HG02981 (cell line): ENCODE measurements at regions not wholly inside any gene's neighbourhood (a gene's known extent, or its start where the extent isn't known, plus 50 kb on each side); places are given as distances from the start of the nearest gene placed in this dataset.

Experiments
- ATAC-seq: cut with Tn5 transposase; IDR thresholded peaks from one replicate; pipeline ENCODE4 v1.9.1; 2021; ENCODE audit warnings: mild to moderate bottlenecking, moderate library complexity; ENCODE audit not compliant: unreplicated experiment

GRCh38 chr6:45791211-45792168 lies 224.2 kb downstream of the CLIC5 start:
- no peak for ATAC-seq

- ATAC-seq = no peak
Measured at GRCh38 chr6:45789238-45789637, 226.4 kb downstream of the CLIC5 start.

GRCh38 chr6:45787384-45787783 lies 228.3 kb downstream of the CLIC5 start:
- ATAC-seq = no peak

- no peak for ATAC-seq
Measured at GRCh38 chr6:45786355-45786781, 229.3 kb downstream of the CLIC5 start.

- ATAC-seq = no peak
Measured at GRCh38 chr6:45784250-45784649, 231.4 kb downstream of the CLIC5 start.

- no peak for ATAC-seq
Measured at GRCh38 chr6:45783716-45784115, 231.9 kb downstream of the CLIC5 start.

- ATAC-seq = no peak
Measured at GRCh38 chr6:45781890-45782289, 233.8 kb downstream of the CLIC5 start.

- no peak for ATAC-seq
Measured at GRCh38 chr6:45780523-45780922, 235.1 kb downstream of the CLIC5 start.

GRCh38 chr6:45775026-45775697 lies 240.5 kb downstream of the CLIC5 start:
- no peak for ATAC-seq

GRCh38 chr6:45773906-45774305 lies 241.8 kb downstream of the CLIC5 start:
- ATAC-seq = no peak

GRCh38 chr6:45772886-45773495 lies 242.7 kb downstream of the CLIC5 start:
- ATAC-seq = no peak

- ATAC-seq = no peak
Measured at GRCh38 chr6:45772051-45772450, 243.6 kb downstream of the CLIC5 start.

- no peak for ATAC-seq
Measured at GRCh38 chr6:45763281-45763680, 252.4 kb downstream of the CLIC5 start.

- no peak for ATAC-seq
Measured at GRCh38 chr6:45759472-45759810, 256.2 kb downstream of the CLIC5 start.

GRCh38 chr6:45758787-45759471 lies 256.7 kb downstream of the CLIC5 start:
- ATAC-seq = no peak

- no peak for ATAC-seq
Measured at GRCh38 chr6:45757443-45758130, 258.1 kb downstream of the CLIC5 start.

GRCh38 chr6:45756606-45757005 lies 259.1 kb downstream of the CLIC5 start:
- ATAC-seq = no peak

GRCh38 chr6:45754432-45754831 lies 261.2 kb downstream of the CLIC5 start:
- ATAC-seq = no peak

GRCh38 chr6:45746046-45746445 lies 269.6 kb downstream of the CLIC5 start:
- ATAC-seq = no peak

- ATAC-seq = no peak
Measured at GRCh38 chr6:45743028-45743615, 272.5 kb downstream of the CLIC5 start.
